H9 (cell line): ENCODE measurements at regions not wholly inside any gene's neighbourhood (a gene's known extent, or its start where the extent isn't known, plus 50 kb on each side); places are given as distances from the start of the nearest gene placed in this dataset.

Source experiments
- DNase-seq: peaks from one replicate; pipeline ENCODE4 v3.0.0-alpha.2; 2017
- H2AFZ ChIP-seq: one replicate; pipeline ENCODE4 v1.6.1; 2013; ENCODE audit warnings: mild to moderate bottlenecking, low read length, control low read depth, moderate library complexity
- H2AK5ac ChIP-seq: 2 replicates; pipeline ENCODE4 v1.6.1; 2013; ENCODE audit warnings: low read length, control low read depth, mixed read lengths; ENCODE audit not compliant: insufficient read length
- H2BK120ac ChIP-seq: one replicate; pipeline ENCODE4 v1.6.1; 2013; ENCODE audit warnings: low read depth, mild to moderate bottlenecking, low read length, control low read depth, inconsistent platforms; ENCODE audit not compliant: poor library complexity, severe bottlenecking
- H2BK12ac ChIP-seq: 2 replicates; pipeline ENCODE4 v1.6.1; 2013; ENCODE audit warnings: low read length, control low read depth, mixed read lengths, low read depth; ENCODE audit not compliant: insufficient read length
- H2BK15ac ChIP-seq: 2 replicates; pipeline ENCODE4 v1.6.1; 2013; ENCODE audit warnings: low read depth, low read length, control low read depth
- H2BK20ac ChIP-seq: one replicate; pipeline ENCODE4 v1.6.1; 2013; ENCODE audit warnings: low read depth, mild to moderate bottlenecking, low read length, control low read depth, inconsistent platforms; ENCODE audit not compliant: poor library complexity, severe bottlenecking
- H2BK5ac ChIP-seq: 2 replicates; pipeline ENCODE4 v1.6.1; 2013; ENCODE audit warnings: low read length, control low read depth, mixed read lengths; ENCODE audit not compliant: insufficient read length
- H3K14ac ChIP-seq: 2 replicates; pipeline ENCODE4 v1.6.1; 2013; ENCODE audit warnings: low read length, control low read depth; ENCODE audit not compliant: insufficient read depth
- H3K18ac ChIP-seq: 2 replicates; pipeline ENCODE4 v1.6.1; 2013; ENCODE audit warnings: low read depth, mild to moderate bottlenecking, mixed read lengths, low read length, control low read depth; ENCODE audit not compliant: insufficient read length
- H3K23ac ChIP-seq: 2 replicates; pipeline ENCODE4 v1.6.1; 2013; ENCODE audit warnings: low read length, control low read depth, mixed read lengths, low read depth; ENCODE audit not compliant: insufficient read length
- H3K23me2 ChIP-seq: 2 replicates; pipeline ENCODE4 v1.6.1; 2013; ENCODE audit warnings: low read depth, mild to moderate bottlenecking, mixed read lengths, low read length, control low read depth; ENCODE audit not compliant: insufficient read length, poor library complexity, severe bottlenecking
- H3K27ac ChIP-seq: 2 replicates; pipeline ENCODE4 v1.5.1; 2013; ENCODE audit warnings: low read length, control low read depth, mixed read lengths, low read depth; ENCODE audit not compliant: insufficient read length
- H3K27me3 ChIP-seq: 2 replicates; pipeline ENCODE4 v1.6.1; 2013; ENCODE audit warnings: low read length, control low read depth, inconsistent platforms; ENCODE audit not compliant: insufficient read depth
- H3K4ac ChIP-seq: 2 replicates; pipeline ENCODE4 v1.6.1; 2013; ENCODE audit warnings: low read depth, mild to moderate bottlenecking, control low read depth, inconsistent platforms, low read length, moderate library complexity
- H3K4me1 ChIP-seq: 2 replicates; pipeline ENCODE4 v1.6.1; 2013; ENCODE audit warnings: low read length, control low read depth, inconsistent platforms; ENCODE audit not compliant: insufficient read depth
- H3K4me2 ChIP-seq: 2 replicates; pipeline ENCODE4 v1.6.1; 2013; ENCODE audit warnings: low read length, control low read depth, mixed read lengths; ENCODE audit not compliant: insufficient read length, insufficient read depth
- H3K56ac ChIP-seq: 2 replicates; pipeline ENCODE4 v1.6.1; 2013; ENCODE audit warnings: low read depth, mild to moderate bottlenecking, mixed read lengths, low read length, control low read depth; ENCODE audit not compliant: insufficient read length
- H3K79me1 ChIP-seq: 2 replicates; pipeline ENCODE4 v1.6.1; 2013; ENCODE audit warnings: low read depth, mild to moderate bottlenecking, moderate library complexity, low read length, control low read depth, inconsistent platforms; ENCODE audit not compliant: insufficient read depth, poor library complexity, severe bottlenecking
- H3K79me2 ChIP-seq: 2 replicates; pipeline ENCODE4 v1.6.1; 2013; ENCODE audit warnings: low read length, control low read depth, inconsistent platforms; ENCODE audit not compliant: insufficient read depth
- H3K9ac ChIP-seq: 2 replicates; pipeline ENCODE4 v1.6.1; 2013; ENCODE audit warnings: low read length, control low read depth, mixed read lengths; ENCODE audit not compliant: insufficient read length; ENCODE audit errors: extremely low read depth
- H3K9me3 ChIP-seq: one replicate; pipeline ENCODE4 v1.6.1; 2013; ENCODE audit warnings: low read depth, low read length, inconsistent platforms; ENCODE audit not compliant: control insufficient read depth
- H3T11ph ChIP-seq: one replicate; pipeline ENCODE4 v1.6.1; 2013; ENCODE audit warnings: mild to moderate bottlenecking, low read length, control low read depth, inconsistent platforms
- H4K20me1 ChIP-seq: one replicate; pipeline ENCODE4 v1.6.1; 2013; ENCODE audit not compliant: control insufficient read depth, insufficient read length, insufficient read depth
- H4K5ac ChIP-seq: 2 replicates; pipeline ENCODE4 v1.6.1; 2013; ENCODE audit warnings: low read depth, mild to moderate bottlenecking, mixed read lengths, low read length, control low read depth; ENCODE audit not compliant: insufficient read length
- H4K8ac ChIP-seq: replicated peaks from 2 replicates; pipeline ENCODE4 v1.6.1; 2013; ENCODE audit warnings: low read length, control low read depth, mixed read lengths, low read depth; ENCODE audit not compliant: insufficient read length
- H4K91ac ChIP-seq: 2 replicates; pipeline ENCODE4 v1.6.1; 2013; ENCODE audit warnings: low read depth, mild to moderate bottlenecking, moderate library complexity, mixed read lengths, low read length, control low read depth; ENCODE audit not compliant: insufficient read length
- H3K27ac Mint-ChIP-seq, 3 experiments: 2 replicates in 2 of 3; 3 replicates in 1 of 3; pipeline ENCODE4 v1.8.0; 2020 to 2021; ENCODE audit warnings: mixed read lengths in 3 of 3, mild to moderate bottlenecking in 1 of 3, moderate library complexity in 1 of 3
- H3K27me3 Mint-ChIP-seq: 2 replicates; pipeline ENCODE4 v1.8.0; 2021; ENCODE audit warnings: low read depth, mild to moderate bottlenecking, moderate library complexity, mixed read lengths
- H3K36me3 Mint-ChIP-seq, 3 experiments: 2 replicates in 2 of 3; 3 replicates in 1 of 3; pipeline ENCODE4 v1.8.0; 2020 to 2021; ENCODE audit warnings: low read depth in 3 of 3, mixed read lengths in 3 of 3; ENCODE audit not compliant: insufficient read depth in 1 of 3
- H3K4me1 Mint-ChIP-seq, 2 experiments: 2 replicates each; pipeline ENCODE4 v1.8.0; 2020; ENCODE audit warnings: mixed read lengths in 2 of 2
- H3K4me3 Mint-ChIP-seq, 2 experiments: 2 replicates in 1 of 2; 3 replicates in 1 of 2; pipeline ENCODE4 v1.8.0; 2020 to 2021; ENCODE audit warnings: mild to moderate bottlenecking in 2 of 2, mixed read lengths in 2 of 2, moderate library complexity in 1 of 2
- H3K9me3 Mint-ChIP-seq, 2 experiments: 2 replicates in 1 of 2; 3 replicates in 1 of 2; pipeline ENCODE4 v1.8.0; 2020; ENCODE audit warnings: mild to moderate bottlenecking in 2 of 2, mixed read lengths in 2 of 2, moderate library complexity in 1 of 2
- CTCF ChIP-seq: fragments of 200-600 bp; sonication (generic); conservative IDR thresholded peaks from 3 replicates; pipeline ENCODE4 v1.8.0; 2021; ENCODE audit warnings: antibody characterized with exemption, mild to moderate bottlenecking
- WGBS: extraction: QIAGEN DNeasy Blood & Tissue Kit; methylation state at CpG from one replicate; pipeline ENCODE4 v1.1.7; 2013; ENCODE audit warnings: missing lambda C conversion rate, low lambda C conversion rate, mixed read lengths; ENCODE audit not compliant: insufficient read length; ENCODE audit errors: extremely low coverage; 5-methylcytosine and 5-hydroxymethylcytosine counted together

DNA sequence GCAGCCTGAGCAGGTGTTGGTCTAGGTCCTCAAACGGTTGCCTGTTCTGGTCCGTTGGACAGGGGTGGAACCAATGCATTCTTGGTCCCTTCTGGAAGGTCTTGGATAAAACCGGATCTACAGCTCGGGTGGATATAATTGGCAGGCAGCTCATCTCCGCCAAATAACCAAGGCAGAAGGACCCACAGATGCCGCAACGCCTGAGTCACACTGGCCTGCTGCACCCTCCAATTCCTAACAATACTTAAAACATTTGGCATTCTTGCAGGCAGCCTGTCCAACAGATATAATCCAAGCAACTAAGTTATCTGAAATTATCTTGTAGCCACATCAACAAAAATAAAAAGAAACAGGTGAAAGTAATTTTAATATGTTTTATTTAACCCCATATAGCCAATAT lies 59.0 kb upstream of the FGF14 start:
- no peak for TF ChIP-seq CTCF
- no peak overlapping the region for H3T11ph ChIP-seq
- no peak overlapping the region for H3K4me2 ChIP-seq
- H4K20me1 ChIP-seq: no peaks in the 10 kb centered on the region
- no peak overlapping the region for H2BK20ac ChIP-seq
- H3K27ac Mint-ChIP-seq: no peak overlapping the region
- no peaks in the 10 kb centered on the region for H3K36me3 Mint-ChIP-seq
- H3K56ac ChIP-seq: no peak overlapping the region
- H3K18ac ChIP-seq: no peak overlapping the region
- no peaks in the 10 kb centered on the region for H3K27me3 ChIP-seq
- no peak overlapping the region for H4K5ac ChIP-seq
- no peak overlapping the region for H4K8ac ChIP-seq
- H3K4ac ChIP-seq: no peak overlapping the region
- no peak overlapping the region for H3K4me3 Mint-ChIP-seq
- H3K9ac ChIP-seq: no peak overlapping the region
- H3K79me2 ChIP-seq: no peaks in the 10 kb centered on the region
- H3K9me3 Mint-ChIP-seq: no peaks in the 10 kb centered on the region
- H2BK12ac ChIP-seq: no peak overlapping the region
- H3K23ac ChIP-seq: no peak overlapping the region
- no peak overlapping the region for H2BK5ac ChIP-seq
- H2AFZ ChIP-seq: no peak overlapping the region
- H3K27me3 Mint-ChIP-seq: no peaks in the 10 kb centered on the region
- H3K27ac ChIP-seq: no peak overlapping the region
- DNase-seq: no peak
- no peak overlapping the region for H2BK120ac ChIP-seq
- H2BK15ac ChIP-seq: no peak overlapping the region
- no peaks in the 10 kb centered on the region for H3K23me2 ChIP-seq
- WGBS: no CpG with 5 or more reads among the region's 7 CpGs
- no peak overlapping the region for H4K91ac ChIP-seq
- H3K9me3 ChIP-seq: no peaks in the 10 kb centered on the region
- H2AK5ac ChIP-seq: no peak overlapping the region
- 0 out of 4 replicates have a peak, but pooled peaks cover 0 to 3% of the 10 kb centered on the region in 2 experiments for H3K4me1 Mint-ChIP-seq
- H3K79me1 ChIP-seq: no peaks in the 10 kb centered on the region
- H3K14ac ChIP-seq: no peak overlapping the region
- no peaks in the 10 kb centered on the region for H3K4me1 ChIP-seq
